ENCODE measurements at regions not wholly inside any gene's neighbourhood (a gene's known extent, or its start where the extent isn't known, plus 50 kb on each side); places are given as distances from the start of the nearest gene placed in this dataset.

- H3K4me3 ChIP-seq (ENCODE audit: low read length), result no peak overlapping the region
Observed at GRCh38 chr16:79381603-79382042, 218.9 kb downstream of the MAF start.

GRCh38 chr16:79380995-79381602, 219.4 kb downstream of the MAF start:
- no peak overlapping the region for H2AFZ ChIP-seq (ENCODE audit: low read depth, low read length)
- no peaks in the 10 kb centered on the region for H3K27me3 ChIP-seq (ENCODE audit: insufficient read depth, low read depth, low read length)
- no peaks in the 10 kb centered on the region for H3K79me2 ChIP-seq (replicated peaks; ENCODE audit: insufficient read depth, low read length)
- H3K4me3 ChIP-seq (ENCODE audit: low read length), result no peak overlapping the region
- no peaks in the 10 kb centered on the region for H4K20me1 ChIP-seq (ENCODE audit: insufficient read depth)
- H3K9me3 ChIP-seq (ENCODE audit: low read length), result no peaks in the 10 kb centered on the region
- H3K9me2 ChIP-seq (ENCODE audit: insufficient read depth, low read length), result no peaks in the 10 kb centered on the region
- no peaks in the 10 kb centered on the region for H3K36me3 ChIP-seq (ENCODE audit: insufficient read depth, low read length)
- H3K4me2 ChIP-seq (ENCODE audit: low read length), result no peak overlapping the region
- no peak overlapping the region for H3K9ac ChIP-seq (ENCODE audit: low read length)
- H3K27ac ChIP-seq (ENCODE audit: low read length), result no peak overlapping the region
- TF ChIP-seq SMC3 (conservative IDR thresholded peaks at IDR 0.05; ENCODE audit: poor library complexity) (no peak), REST (IDR thresholded peaks at IDR 0.05; ENCODE audit: borderline replicate concordance) (no peak), CTCF (IDR thresholded peaks at IDR 0.05; ENCODE audit: poor library complexity, severe bottlenecking) (no peak), RAD21 (conservative IDR thresholded peaks at IDR 0.05) (no peak), EZH2 (IDR thresholded peaks at IDR 0.05; ENCODE audit: borderline replicate concordance, insufficient read depth, low read length, poor library complexity, severe bottlenecking) (no peak), EP300 (conservative IDR thresholded peaks at IDR 0.05; ENCODE audit: poor library complexity, severe bottlenecking) (no peak), MXI1 (conservative IDR thresholded peaks at IDR 0.05; ENCODE audit: poor library complexity, severe bottlenecking) (no peak), TAF1 (IDR thresholded peaks at IDR 0.05; ENCODE audit: low read depth) (no peak), POLR2AphosphoS5 (IDR thresholded peaks at IDR 0.05) (no peak)
- H3F3A ChIP-seq (ENCODE audit: insufficient read depth, low read length, poor library complexity, severe bottlenecking), result no peaks in the 10 kb centered on the region

More at GRCh38 chr16:79381603-79382042, 218.9 kb downstream of the MAF start:
- no peaks in the 10 kb centered on the region for H3F3A ChIP-seq (ENCODE audit: insufficient read depth, low read length, poor library complexity, severe bottlenecking)
- no peaks in the 10 kb centered on the region for H4K20me1 ChIP-seq (ENCODE audit: insufficient read depth)
- H3K4me2 ChIP-seq (ENCODE audit: low read length), result no peak overlapping the region
- no peaks in the 10 kb centered on the region for H3K36me3 ChIP-seq (ENCODE audit: insufficient read depth, low read length)
- no peaks in the 10 kb centered on the region for H3K27me3 ChIP-seq (ENCODE audit: insufficient read depth, low read depth, low read length)
- H3K9me2 ChIP-seq (ENCODE audit: insufficient read depth, low read length), result no peaks in the 10 kb centered on the region
- H3K27ac ChIP-seq (ENCODE audit: low read length), result no peak overlapping the region
- H3K9ac ChIP-seq (ENCODE audit: low read length), result no peak overlapping the region
- TF ChIP-seq POLR2AphosphoS5 (IDR thresholded peaks at IDR 0.05) (peak; percentile 89), EP300 (conservative IDR thresholded peaks at IDR 0.05; ENCODE audit: poor library complexity, severe bottlenecking) (peak; percentile 60), CTCF (IDR thresholded peaks at IDR 0.05; ENCODE audit: poor library complexity, severe bottlenecking) (no peak)
- no peak overlapping the region for H2AFZ ChIP-seq (ENCODE audit: low read depth, low read length)
- no peaks in the 10 kb centered on the region for H3K9me3 ChIP-seq (ENCODE audit: low read length)
- no peaks in the 10 kb centered on the region for H3K79me2 ChIP-seq (replicated peaks; ENCODE audit: insufficient read depth, low read length)

Data from neural cell (in vitro differentiated cells).